Mesenteric fat pad (tissue), 1 donor: ENCODE measurements at regions not wholly inside any gene's neighbourhood (a gene's known extent, or its start where the extent isn't known, plus 50 kb on each side); places are given as distances from the start of the nearest gene placed in this dataset.
"Not testable (repeated sequence)": the region's sequence is repeated elsewhere in the genome, so short reads cannot be mapped to it uniquely, and the experiment has no call there.

ENCODE experiments used
- DNase-seq: peaks from one replicate; pipeline ENCODE4 v3.0.0-alpha.2; 2020; ENCODE audit warnings: low spot score
- donor health status: DM: yes; HTN: yes; CAD: no.

DNA sequence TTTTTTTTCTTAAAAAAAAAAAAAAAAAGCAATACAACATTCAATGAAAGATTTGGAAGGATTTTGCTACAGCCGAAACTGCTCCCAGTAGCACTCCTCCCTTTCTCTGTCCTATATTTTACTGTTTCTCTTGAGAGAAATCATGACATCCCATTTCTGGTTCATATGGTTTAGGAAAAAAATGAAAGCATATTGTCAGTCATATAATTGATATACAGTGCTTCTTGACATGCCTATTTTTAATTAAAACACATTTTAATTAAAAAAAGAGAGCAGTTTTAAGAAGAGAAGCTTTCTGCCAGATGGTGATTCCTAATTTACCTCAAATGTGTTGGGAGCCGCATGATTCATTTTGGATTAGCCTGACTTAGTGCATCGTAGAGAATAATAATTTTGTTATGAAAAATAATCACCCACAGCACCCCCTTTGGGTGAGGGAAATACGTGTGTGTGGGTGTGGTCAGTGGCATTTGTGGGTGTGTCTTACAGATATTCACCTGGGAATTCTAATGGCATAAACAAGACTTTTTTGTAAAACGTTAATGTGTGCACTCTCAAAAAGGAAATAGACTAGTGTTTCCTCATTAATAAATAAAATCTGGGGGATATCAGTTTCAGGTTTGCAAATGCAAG is 544.5 kb downstream of the MFSD1 start:
- DNase-seq, result no peak

DNA sequence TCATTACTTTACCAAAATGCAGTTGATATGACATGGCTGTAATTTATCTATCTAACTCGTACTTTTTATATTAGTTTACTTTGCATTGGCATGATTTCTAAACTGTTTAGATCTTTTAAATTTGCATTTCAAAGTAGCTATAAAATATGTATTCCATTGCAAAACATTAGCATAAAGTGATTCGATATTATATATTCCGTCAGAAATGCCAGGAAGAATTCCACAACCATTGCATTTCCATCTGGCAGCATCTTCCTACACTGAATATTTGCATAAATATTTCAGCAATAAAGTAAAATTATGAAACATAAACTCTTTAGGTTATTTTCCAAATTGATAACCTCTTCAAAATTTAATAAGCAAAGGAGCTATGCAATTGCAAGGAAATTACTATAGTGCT is 546.6 kb downstream of the MFSD1 start:
- DNase-seq, result no peak

DNA sequence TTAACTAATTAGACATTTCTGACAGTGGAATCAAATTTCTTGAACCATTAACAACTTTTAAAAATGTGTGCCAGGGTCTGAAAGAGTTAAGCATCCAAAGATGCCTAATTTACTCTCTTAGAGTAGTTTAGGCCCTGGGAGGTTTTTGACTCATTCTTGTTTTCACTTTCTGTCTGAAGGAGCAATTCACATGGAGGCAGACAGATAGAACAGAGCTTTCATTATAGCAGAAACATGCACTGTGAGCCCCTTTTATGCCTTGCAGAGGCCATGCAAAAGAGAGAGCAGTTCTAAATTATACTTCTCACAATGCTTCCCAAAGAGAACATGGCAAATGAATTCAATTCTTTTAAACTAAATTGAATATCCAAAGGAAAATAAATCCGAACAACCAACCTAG is 554.8 kb downstream of the MFSD1 start:
- no peak for DNase-seq

DNA sequence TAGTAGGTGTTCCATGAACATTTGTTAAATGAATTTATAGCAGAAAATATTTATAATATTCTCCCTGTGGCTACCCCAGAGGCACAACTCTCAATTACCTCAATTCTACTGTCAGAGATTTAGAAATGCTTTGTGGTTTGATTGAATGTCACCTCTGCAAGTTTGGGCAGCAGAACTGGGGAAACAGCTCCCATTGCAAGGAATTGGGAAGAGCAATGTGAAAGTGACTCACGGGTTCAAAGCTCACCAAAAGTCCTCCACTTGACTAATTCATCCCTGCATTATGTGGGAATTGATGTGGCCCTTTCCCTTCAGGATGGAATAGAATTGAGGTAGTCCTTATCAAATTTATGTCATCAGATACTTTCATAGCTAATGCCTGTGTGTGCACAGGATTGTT is 562.7 kb downstream of the MFSD1 start:
- DNase-seq, result no peak

DNA sequence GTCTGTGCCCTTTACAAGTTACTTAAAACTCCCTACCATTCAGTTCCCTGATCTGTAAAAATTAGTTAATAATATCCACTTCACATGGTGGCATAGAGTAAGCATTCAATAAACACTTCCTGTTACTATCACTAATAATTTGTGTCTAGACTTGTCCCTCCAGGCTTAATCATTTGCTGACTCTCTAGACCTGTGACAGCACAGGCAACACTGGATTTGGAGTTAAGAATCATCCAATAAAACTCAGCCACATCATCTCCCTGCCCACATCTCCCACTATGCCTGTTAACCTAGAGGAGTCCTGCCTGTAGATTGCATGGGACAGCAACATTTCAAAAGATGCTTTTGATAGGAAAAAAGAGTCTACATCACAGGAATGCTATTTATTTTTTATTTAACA is 564.6 kb downstream of the MFSD1 start:
- DNase-seq, result no peak

DNA sequence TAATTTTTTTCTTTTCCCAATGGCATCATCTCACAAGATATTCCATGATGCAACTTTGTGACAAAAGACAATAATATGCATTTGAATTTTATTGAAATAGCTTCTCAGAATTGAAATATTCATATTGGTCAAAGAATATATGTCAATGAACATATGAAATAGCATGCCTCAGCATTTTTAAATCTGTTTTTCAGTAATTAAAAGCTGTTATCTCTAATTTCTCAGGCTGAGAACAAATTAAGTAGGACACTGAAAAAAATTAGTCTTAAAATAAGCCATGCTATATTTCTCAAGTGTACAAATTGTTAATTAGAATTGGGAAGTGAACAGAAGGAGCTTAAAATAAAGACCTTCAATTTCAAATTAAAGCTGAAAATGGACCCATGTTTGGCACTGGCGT is 570.1 kb downstream of the MFSD1 start:
- DNase-seq, result no peak

DNA sequence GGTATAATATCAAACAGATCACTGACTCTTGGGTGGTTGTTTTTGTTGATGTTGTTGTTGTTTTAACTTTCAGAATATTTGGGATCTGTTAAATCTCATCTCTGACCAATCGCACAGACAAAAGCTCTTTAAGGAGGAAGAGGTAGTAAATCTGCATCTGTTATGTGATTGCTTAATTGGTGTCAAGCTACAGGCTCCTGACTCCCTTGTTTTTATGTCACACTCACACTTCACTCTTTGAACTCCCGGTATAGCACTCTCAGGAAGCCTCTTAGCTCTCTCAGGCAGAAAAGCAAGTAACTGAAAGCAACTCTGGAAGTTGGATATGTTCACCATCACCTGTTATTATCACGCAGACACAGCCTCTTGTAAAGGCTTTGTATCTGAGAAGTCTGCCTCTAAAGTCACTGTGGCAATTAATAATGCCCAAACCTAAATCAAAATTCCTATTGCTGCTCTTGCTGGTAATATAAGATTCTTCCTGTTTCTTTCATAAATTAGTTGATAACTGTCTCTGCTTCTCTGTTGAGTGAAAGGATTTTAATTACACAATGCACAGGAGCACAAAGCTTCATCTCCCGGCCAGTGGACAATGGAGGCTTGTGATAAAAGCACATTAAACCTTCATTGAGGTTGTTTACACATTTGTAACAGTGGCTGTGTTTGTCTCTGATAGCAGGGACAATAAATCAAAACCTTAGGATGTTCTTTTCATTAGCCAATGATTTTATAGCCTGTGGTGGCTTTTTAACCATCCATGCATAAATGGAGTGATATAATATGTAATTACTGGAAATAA is 576.7 kb downstream of the MFSD1 start:
- DNase-seq, result no peak

DNA sequence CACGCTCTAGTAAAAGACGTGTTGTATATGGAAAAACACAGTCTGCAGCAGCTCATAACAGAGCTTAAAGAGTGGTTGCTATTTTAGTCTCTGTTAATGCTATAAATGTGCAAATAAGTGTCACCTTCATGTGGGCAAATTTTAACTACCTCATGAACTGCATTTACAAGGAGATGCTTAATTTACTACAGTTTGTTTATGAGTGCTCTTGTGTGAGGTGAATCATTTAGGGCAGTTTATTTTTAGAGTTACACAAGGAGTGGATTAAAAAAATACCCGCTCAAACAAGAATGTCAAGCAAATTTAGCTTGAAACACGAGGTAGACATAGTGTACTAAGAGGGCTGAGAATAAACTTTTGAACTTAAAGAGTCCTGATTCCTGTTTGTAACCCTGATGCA is 579.0 kb downstream of the MFSD1 start:
- no peak for DNase-seq

DNA sequence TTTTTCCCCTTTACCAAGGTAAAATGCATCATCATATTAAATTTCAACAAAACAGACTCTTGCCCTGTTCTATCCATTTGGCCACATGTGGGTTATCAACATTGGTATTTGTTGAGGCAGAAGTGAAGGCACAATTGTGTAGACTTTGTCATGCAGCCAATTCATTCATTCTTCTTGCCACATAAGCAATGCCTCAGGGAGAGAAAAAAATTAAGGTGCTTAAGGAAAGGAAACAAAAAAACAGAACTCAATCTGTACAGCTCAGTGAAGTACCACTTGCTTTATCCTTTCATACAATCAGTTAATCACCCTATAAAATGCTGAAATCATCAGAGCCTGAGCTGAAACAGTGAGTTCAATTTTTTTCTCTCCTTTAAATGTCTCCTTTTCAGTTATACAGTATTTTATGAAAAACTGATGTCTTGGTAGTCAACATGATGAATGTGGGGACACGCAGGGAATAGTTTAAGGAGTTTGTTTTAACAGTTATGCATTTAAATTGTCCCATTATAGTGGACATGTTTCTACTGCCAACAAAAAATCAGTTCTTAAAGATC is 588.9 kb downstream of the MFSD1 start:
- DNase-seq, result no peak

DNA sequence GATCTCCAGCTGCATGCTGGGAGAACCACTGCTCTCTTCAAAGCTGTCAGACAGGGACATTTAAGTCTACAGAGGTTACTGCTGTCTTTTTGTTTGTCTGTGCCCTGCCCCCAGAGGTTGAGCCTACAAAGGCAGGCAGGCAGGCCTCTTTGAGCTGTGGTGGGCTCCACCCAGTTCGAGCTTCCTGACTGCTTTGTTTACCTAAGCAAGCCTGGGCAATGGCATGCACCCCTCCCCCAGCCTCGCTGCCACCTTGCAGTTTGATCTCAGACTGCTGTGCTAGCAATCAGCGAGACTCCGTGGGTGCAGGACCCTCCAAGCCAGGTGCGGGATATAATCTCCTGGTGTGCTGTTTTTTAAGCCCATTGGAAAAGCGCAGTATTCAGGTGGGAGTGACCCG is 591.0 kb upstream of the IL12A start:
- DNase-seq, result not testable (repeated sequence)

DNA sequence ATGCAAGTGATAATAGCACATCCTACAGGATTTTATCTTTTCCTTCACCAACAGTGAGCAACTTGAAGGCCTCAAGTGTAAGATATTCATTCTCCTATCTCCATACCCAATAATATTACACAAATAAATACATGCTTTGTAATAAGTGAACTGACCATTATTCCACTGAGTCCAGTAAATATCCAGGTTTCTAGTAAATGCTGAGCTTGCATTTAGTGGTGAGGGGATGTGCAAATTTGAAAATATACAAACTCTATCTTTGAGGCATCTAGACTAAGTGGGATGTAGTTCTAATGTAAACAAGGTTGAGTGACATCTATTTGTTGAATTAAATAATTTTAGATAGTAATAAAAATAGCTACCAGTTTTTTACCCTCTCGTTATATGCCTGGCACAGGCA is 587.6 kb upstream of the IL12A start:
- DNase-seq, result no peak

DNA sequence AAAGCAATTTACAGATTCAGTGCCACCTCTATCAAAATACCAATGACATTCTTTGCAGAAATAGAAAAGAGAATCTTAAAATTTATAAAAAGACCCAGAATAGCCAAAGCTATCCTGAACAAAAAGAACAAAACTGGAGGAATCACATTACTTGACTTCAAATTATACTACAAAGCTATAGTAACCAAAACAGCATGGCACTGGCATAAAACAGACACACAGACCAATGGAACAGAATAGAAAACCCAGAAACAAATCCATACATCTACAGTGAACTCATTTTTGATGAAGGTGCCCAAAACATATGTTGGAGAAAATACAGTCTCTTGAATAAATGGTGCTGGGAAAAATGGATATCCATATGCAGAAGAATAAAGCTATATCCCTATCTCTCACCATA is 578.9 kb upstream of the IL12A start:
- DNase-seq, result not testable (repeated sequence)

DNA sequence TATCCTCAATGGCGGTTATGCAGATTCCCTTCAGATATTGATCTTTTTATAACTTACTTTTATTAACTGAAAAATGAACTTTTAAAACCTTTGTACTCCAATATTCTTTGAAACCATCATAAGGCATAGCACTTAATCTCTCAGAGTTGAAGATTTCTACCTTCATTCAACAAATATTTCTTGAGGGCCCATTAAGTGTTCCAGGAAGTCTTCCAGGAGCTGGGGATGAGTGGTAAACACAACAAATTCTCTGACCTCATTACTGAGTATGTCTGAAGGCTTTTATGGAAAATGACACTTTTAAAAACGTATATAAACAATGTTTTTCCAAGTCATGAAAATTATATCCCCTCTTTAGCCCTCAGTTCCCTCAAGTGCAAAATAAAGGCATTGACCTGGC is 575.3 kb upstream of the IL12A start:
- no peak for DNase-seq

DNA sequence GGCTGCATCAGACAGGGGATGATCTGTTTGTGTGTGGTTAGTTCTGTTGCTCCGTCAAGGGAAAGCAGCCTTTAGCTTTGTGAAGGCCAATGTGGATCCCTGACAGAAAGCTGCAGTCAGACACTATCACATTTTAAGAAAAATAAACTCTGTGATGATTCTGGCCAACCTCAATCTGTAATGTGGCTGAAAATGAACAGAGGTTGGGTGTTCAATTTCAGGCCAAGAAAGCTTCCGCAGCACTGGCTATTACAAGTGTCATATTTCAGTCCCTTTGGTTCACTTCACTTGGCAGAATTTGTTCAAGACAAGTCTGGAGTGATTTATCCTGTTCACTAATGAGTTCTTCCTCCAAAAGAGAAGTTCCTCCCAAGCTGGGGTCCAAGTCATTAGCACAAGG is 571.8 kb upstream of the IL12A start:
- no peak for DNase-seq

DNA sequence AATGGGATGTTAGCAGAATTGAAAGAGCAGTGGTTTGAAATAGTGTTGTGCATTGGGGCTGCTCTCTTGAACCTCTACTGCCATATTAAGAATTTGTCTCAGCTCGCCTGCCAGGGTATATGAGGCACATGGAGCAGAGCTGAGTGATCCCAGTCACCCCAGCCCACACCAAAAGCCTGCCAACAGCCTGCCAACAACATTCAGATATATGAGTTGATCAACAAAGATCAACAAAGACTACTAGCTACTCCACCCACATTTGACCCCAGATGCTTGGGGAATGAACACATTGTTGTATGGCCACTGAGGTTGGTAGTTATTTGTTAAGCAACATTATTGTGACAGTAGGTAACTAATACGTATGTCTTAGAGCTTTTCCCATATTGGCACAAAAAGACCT is 570.9 kb upstream of the IL12A start:
- DNase-seq, result no peak

DNA sequence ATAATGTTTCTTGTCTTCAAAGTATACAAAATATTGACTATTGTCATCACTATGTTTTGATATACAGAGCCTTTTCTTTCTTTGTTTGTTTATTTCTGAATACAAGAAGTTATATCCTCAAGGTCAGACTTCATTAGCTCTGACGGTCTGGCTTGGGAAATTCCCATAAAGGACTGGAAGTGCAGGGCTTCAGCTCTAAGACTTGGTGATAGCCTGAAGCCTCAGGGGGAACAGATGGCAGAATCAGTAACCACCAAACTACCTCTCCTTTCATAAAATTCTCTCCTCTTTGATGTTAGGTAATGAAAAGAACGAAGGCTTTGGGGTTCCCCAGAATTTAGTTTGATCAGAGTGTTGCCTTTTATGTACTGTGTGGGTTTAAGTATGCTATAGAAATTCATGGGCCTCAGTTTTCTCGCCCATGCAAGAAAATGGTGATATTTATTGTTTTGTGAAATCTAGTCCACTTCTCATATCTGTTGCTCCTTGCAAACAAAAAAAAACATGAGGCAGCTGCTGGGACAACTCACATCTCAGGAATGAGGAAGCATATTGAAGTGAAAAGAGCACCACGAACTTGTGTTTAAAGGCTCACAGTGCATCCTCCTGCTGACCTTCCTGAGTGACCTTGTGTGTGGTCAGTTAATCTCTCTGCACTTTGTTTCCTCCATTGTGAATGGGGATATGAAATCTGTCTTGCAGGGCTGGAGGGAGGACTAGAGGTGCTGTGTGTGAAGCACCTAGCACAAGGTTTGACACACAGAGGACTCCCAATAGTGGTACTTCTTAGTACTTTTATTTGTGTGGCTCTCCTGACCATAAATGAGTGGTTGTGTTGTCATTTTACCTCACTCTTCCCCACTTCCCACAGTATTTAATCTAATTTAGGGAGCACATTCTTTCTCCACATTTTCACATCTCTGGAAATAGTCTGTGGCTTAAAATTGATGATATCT is 569.8 kb upstream of the IL12A start:
- no peak for DNase-seq

DNA sequence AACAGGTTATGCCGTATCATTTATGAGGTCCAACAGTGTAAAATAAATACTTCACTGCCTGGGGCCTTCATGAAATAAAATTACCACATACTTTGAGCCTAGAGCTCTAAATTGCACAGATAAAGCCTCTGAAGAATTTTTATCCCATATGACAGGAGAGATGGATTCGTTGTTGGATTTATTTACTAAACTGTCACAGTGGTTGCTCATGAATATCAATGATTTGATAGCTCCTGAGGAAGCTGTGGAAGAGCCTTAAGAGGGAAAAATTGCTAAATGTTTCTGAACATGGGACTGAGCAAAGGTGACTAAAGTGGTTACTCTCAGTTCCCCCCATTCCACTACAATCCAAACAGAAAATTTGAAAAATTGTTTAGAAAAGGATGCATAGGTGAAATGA is 558.9 kb upstream of the IL12A start:
- DNase-seq, result no peak

DNA sequence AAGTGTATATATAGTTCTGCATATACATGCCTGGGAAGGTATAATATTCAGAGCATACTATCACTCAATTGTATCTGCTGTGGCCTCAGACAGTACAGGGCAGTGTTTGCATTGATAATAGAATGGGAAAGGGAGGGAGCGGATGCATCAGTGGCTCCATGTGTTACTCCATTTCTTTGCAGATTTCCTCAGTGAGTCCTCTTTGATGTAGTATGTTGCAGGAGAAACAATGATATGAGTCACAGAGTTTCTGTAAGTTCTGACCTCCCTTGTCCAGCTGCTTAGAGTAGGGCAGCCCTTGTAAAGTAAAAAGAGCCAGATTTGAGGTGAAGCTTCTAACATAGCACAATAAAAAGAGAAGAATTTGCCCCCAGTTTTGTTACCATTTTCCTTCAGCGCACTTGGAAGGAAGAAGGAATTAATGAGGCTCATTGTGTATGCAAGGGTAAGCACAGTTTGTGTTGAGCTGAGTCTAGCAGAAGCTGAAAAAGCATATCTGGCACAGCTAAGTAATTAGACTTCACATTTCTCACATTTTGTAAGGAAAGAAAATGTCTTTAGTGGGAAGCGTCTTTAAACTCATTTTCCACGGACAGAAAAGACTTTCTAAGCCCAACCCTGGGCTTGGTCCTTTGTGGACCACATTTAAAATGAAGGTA is 555.8 kb upstream of the IL12A start:
- no peak for DNase-seq

DNA sequence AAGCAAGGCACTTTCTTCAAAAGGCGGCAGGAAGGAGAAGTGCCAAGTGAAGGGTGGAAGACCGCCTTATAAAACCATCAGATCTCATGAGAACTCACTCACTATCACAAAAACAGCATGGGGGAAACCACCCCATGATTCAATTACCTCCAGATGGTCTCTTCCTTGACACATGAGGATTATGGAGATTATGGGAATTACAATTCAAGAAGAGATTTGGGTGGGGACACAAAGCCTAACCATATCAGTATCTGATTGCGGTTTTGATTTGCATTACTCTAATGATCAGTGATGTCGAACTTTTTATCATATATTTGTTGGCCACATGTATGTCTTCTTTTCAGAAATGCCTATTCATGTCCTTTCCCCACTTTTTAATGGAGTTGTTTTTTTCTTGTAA is 549.3 kb upstream of the IL12A start:
- no peak for DNase-seq

DNA sequence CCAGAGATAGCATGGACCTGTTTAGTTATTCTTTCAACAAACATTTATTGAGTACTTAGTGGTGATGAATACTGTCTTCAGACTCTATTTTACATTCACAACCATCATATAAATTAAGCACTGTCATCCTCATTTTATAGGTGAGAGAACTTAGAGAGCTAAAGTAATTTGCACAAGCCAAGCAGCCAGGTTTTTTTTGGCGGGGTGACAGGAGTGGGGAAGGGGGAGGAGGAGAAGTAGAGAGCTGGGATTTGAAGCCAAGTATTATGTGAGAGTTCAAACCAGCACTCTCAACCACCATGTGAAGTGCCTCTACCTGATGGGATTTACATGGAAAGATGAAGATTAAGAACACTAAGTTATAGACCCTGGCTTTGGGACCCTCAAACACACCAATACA is 547.4 kb upstream of the IL12A start:
- no peak for DNase-seq

DNA sequence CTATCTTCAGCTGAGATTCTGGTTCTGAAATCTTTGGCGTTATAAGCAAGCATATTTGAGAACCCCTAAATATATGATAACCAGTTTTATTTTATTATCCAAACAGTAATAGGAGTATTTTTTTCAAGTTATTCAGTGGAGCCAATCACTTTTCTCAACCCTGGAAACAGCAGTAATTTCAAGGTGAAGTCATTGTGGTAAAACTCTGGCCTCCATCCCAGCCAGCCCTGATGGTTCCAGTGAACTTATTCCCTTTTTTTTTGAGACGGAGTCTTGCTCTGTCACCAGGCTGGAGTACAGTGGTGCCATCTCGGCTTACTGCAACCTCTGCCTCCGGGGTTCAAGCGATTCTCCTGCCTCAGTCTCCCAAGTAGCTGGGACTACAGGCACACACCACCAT is 545.4 kb upstream of the IL12A start:
- no peak for DNase-seq
